Spleen (tissue), 7 donors: ENCODE measurements at regions not wholly inside any gene's neighbourhood (a gene's known extent, or its start where the extent isn't known, plus 50 kb on each side); places are given as distances from the start of the nearest gene placed in this dataset.

ENCODE experiments used
- CTCF ChIP-seq, 11 experiments: fragments of 200-600 bp in 7 of 11; fragments of 450-650 bp in 4 of 11; sonication (generic) in 4 of 11; IDR thresholded peaks in 8 of 11; conservative IDR thresholded peaks in 3 of 11; 1 replicate in 7 of 11; 2 replicates in 4 of 11; pipeline versions ENCODE4 v1.4.0 to v1.8.0; 2016 to 2021; ENCODE audit warnings: antibody characterized with exemption in 11 of 11, inconsistent platforms in 4 of 11, mild to moderate bottlenecking in 1 of 11
- POLR2A ChIP-seq, 3 donors: fragments of 450-650 bp; IDR thresholded peaks; one replicate each; pipeline ENCODE4 v1.5.1; 2017; ENCODE audit warnings: antibody characterized with exemption in 3 of 3, mild to moderate bottlenecking in 1 of 3
- donor health status: DM: no; HTN: no; CAD: no; lungs with moderate emphysema.
- donor health status: DM: no; HTN: no; CAD: no.
- donor health status: DM: no; HTN: no; CAD: no.

GRCh38 chr5:101068298-101068697, 165.2 kb upstream of the ST8SIA4 start:
- no peak for TF ChIP-seq POLR2A (IDR thresholded peaks at IDR 0.05)
- TF ChIP-seq CTCF (IDR thresholded peaks at IDR 0.05 in 8 of 11, conservative IDR thresholded peaks at IDR 0.05 in 3 of 11) = no peak
